ENCODE measurements at regions not wholly inside any gene's neighbourhood (a gene's known extent, or its start where the extent isn't known, plus 50 kb on each side); places are given as distances from the start of the nearest gene placed in this dataset.
"Not testable (repeated sequence)": the region's sequence is repeated elsewhere in the genome, so short reads cannot be mapped to it uniquely, and the experiment has no call there.

DNA sequence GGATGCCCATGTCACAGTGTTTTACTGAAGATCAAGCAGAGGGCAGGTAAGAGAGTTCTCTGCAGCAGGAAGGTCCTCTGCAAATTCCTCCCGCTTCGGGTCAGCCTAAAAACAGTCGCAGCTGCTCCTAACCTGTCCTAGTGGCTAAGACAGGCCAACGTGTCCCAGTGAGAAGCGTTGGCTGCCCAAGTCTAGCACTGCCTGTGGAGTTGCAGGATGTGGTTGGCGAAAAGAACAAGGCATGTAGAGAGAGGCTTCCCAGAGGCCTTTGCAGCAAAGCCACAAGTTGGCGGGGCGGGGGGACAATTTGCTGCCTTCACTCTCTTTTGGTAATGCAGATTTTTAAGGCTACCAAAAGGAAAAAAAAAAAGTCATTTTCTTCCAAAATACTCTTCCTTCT is 340.1 kb downstream of the BCL11B start:
- DNase-seq (ENCODE audit: low spot score): no peak
- in situ Hi-C loops (cut with MboI; ENCODE audit: low sequenced_read_pairs, unreplicated experiment): no loop called here
- TF ChIP-seq, protein P1, sequence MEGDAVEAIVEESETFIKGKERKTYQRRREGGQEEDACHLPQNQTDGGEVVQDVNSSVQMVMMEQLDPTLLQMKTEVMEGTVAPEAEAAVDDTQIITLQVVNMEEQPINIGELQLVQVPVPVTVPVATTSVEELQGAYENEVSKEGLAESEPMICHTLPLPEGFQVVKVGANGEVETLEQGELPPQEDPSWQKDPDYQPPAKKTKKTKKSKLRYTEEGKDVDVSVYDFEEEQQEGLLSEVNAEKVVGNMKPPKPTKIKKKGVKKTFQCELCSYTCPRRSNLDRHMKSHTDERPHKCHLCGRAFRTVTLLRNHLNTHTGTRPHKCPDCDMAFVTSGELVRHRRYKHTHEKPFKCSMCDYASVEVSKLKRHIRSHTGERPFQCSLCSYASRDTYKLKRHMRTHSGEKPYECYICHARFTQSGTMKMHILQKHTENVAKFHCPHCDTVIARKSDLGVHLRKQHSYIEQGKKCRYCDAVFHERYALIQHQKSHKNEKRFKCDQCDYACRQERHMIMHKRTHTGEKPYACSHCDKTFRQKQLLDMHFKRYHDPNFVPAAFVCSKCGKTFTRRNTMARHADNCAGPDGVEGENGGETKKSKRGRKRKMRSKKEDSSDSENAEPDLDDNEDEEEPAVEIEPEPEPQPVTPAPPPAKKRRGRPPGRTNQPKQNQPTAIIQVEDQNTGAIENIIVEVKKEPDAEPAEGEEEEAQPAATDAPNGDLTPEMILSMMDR (IDR thresholded peaks at IDR 0.05; ENCODE audit: borderline replicate concordance, control extremely low read depth, extremely low read depth, insufficient read depth, missing control alignments): no peak

DNA sequence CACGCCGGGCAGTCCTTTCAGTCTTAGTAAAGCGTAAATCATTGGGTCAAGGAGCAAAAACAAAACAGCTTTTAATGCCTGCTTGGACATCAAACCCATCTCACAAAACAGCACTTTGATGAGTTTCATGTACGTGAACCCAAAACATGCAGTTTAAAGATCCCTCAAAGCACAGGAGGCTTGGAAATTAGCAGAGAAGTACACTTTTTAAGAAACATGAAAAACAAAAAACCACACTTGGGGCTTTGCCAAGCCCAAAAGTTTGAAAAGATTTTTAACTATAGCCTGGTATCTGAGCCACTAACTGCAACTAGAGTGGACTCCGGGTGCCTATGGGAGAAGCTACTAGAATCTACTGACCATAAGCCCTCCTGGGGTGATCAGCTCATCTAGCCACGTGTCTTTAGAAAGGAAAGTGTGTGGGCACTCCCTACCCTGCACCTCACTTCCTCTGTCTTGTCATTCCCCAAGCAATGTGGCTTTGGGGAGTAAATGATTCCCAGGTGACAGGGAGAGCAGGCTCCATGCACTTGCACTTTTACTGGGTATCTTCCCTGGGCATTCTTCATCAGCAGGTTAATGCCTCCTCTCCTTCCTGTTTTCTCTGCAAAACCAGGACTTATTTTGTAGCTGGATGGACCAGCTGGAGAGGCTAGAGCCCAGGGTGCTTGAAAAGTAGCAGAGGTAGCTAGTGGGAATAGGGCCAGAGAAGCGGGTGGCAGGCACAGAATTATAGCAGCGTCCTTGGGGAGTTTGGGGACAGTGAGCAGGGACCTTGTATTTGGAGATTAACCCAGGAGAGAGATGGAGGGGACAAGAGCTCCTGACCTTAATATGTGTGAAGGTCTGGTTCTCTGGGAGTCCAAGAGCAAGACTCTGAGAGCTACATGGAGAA is 339.3 kb downstream of the BCL11B start:
- in situ Hi-C loops (cut with MboI; ENCODE audit: low sequenced_read_pairs, unreplicated experiment): no loop called here
- TF ChIP-seq, protein P1 (IDR thresholded peaks at IDR 0.05; ENCODE audit: borderline replicate concordance, control extremely low read depth, extremely low read depth, insufficient read depth, missing control alignments): no peak
- no peak for DNase-seq (ENCODE audit: low spot score)

DNA sequence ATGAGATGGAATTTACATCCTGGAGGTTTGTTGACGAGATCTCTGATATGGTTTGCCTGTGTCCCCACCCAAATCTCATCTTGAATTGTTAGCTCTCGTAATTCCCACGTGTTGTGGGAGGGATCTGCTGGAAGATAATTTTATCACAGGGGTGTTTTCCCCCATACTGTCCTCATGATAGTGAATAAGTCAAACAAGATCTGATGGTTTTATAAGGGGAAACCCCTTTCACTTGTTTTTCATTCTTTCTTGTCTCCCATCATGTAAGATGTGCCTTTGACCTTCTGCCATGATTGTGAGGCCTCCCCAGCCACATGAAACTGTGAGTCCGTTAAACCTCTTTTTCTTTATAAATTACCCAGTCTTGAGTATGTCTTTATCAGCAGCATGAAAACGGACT is 337.4 kb downstream of the BCL11B start:
- DNase-seq (ENCODE audit: low spot score); in situ Hi-C loops (cut with MboI; ENCODE audit: low sequenced_read_pairs, unreplicated experiment): not testable (repeated sequence)

DNA sequence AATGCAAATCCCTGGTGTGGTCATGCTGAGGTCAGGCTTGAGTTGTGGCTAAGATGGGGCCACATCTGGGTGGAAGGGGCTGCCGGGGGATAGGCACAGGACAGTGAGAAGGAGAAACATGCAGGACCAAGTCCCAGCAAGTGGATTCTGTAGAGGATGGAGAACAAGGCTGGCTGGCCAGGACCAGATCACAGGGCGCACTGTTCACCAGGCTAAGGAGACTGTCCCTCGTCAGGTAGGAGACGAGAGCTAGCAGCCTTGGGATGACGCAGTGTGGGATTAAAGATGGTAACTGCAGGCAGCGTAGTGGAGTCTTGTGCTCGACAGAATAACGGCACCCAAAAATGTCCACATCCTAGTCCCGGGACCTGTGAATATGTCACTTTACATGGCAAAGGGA is 336.1 kb downstream of the BCL11B start:
- no peak for DNase-seq (ENCODE audit: low spot score)
- TF ChIP-seq, protein P1 (IDR thresholded peaks at IDR 0.05; ENCODE audit: borderline replicate concordance, control extremely low read depth, extremely low read depth, insufficient read depth, missing control alignments): no peak
- in situ Hi-C loops (cut with MboI; ENCODE audit: low sequenced_read_pairs, unreplicated experiment): no loop called here

DNA sequence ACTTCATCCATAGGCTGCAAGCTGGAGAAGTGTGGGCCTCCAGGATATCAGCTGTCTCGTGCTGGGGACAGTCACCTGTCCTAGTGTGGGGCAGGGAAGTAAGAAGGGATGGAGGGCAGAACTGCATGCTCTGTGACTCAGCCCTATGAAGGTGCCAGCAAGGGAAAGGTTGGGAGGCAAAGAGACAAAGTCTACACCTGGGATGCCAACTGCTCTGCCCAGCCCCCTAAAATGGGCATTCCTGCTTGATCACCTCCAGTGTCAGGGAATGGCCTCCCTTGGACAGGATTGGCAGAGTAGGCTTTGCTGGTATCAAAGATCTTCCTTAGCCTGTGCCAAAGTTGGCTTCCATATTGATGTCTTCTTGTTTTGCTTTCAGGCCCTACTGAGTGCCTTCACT is 335.0 kb downstream of the BCL11B start:
- in situ Hi-C loops (cut with MboI; ENCODE audit: low sequenced_read_pairs, unreplicated experiment): no loop called here
- no peak for DNase-seq (ENCODE audit: low spot score)
- TF ChIP-seq, protein P1 (IDR thresholded peaks at IDR 0.05; ENCODE audit: borderline replicate concordance, control extremely low read depth, extremely low read depth, insufficient read depth, missing control alignments): no peak

DNA sequence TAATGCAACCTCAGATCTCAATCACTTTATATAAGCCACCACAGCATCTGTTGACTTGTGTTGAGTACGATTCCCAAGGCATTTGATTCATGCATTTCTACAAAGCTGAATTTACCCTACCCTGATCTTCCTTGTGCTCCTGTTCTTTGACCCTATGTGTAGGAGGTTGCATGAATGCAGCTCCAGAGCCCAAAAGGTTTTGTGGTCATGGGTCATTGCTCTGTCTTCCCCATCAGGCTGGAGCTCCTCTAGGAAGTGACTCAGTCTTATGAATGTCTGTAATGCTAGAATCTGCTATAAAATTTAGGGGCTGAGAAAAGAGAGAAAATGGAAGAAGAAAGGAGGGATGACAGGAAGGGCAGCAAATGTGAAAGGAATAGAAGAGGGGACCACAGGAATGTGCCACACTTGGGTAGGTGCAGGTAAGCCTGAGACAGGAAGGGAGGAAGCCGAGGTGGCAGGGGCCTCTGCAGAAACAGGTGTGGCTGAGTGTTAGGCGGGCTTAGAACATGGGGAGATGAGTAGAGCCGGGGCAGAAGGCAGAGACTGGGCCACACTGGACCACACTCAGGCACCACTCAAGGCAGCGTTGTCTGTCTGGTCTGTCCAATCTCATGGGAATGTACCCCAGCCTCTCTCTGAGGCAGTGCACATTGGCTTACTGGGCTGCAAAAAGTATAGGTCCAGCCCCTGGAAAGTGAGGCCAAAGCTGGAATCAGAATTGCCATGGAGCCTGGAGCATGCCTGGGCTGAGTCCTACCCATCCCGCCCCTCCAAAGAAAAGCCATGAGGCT is 334.1 kb downstream of the BCL11B start:
- TF ChIP-seq, protein P1 (IDR thresholded peaks at IDR 0.05; ENCODE audit: borderline replicate concordance, control extremely low read depth, extremely low read depth, insufficient read depth, missing control alignments): no peak
- DNase-seq (ENCODE audit: low spot score): no peak
- in situ Hi-C loops (cut with MboI; ENCODE audit: low sequenced_read_pairs, unreplicated experiment): no loop called here
